Epidermal melanocyte (primary cell): ENCODE measurements at regions not wholly inside any gene's neighbourhood (a gene's known extent, or its start where the extent isn't known, plus 50 kb on each side); places are given as distances from the start of the nearest gene placed in this dataset.

Source experiments
- DNase-seq: peaks from one replicate; pipeline ENCODE4 v3.0.0; 2011; ENCODE audit warnings: low spot score; ENCODE audit not compliant: insufficient read length

GRCh38 chr1:213374369-213374768 lies 323.3 kb downstream of the RPS6KC1 start:
- DNase-seq, result peak; percentile 64

- no peak for DNase-seq
Observed at GRCh38 chr1:213375002-213375401, 324.0 kb downstream of the RPS6KC1 start.

- no peak for DNase-seq
Observed at GRCh38 chr1:213376862-213377372, 325.9 kb downstream of the RPS6KC1 start.

DNA sequence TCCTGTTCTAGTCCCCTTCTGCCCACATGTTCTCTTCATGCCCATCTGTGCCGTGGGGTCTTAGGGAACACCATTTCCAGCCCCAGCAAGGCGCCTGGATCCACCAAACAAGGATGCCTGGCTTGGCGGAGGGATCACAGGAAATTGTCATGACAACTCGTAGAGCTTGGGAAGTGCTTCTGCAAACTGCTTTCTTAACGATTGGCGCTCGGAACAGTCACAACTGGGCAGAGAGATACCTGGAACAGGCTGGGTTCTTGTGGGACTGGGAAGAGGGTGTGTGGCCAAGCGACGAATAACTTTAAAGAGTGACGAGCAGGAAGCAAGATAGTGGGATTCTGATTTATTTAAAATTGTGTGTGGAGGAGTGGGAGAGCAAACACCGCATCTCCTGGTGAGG lies 329.8 kb downstream of the RPS6KC1 start:
- DNase-seq, result no peak

DNA sequence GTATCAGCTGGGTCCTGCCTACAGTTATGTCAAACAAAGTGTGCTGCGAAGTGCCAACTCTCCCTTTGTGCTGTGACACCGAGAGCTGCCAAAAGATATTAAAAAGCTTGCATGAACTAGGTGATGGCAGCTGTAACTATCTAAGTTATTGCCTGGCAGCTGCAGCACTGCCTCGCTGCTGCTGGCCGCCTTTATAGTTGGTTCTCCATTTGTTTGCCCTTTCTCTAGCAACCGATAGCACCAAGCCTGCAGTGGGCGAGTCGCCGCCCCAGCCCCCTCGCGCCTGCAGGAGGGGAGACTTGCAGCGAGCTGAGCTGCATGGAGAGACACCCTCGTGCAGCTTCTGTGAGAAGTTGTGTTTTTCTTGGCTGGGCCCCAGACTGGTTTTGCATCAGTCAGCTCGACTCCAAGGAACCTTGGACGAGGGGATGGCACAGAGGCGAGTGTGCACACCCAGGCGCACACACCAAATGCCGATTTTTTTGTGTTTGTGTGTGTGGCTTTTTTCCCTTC lies 330.6 kb downstream of the RPS6KC1 start:
- no peak for DNase-seq

DNA sequence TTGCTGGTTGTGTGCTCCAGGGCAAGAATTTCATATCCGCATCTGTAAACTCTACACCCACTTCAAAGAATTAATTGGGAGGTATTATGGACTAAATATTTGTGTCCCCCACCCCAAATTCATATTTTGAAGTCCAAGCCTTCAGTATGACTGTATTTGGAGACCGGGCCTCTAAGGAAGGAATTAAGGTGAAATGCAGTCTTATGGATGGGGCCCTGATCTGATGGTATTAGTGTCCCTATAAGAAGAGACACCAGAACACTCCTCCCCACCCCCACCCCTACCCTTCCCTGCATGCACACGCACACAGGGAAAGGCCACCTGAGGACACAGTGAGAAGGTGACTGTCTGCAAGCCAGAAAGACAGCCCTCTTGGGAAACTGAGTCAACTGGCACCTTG lies 332.4 kb downstream of the RPS6KC1 start:
- DNase-seq, result no peak

GRCh38 chr1:213385201-213385600 lies 334.2 kb downstream of the RPS6KC1 start:
- no peak for DNase-seq

DNA sequence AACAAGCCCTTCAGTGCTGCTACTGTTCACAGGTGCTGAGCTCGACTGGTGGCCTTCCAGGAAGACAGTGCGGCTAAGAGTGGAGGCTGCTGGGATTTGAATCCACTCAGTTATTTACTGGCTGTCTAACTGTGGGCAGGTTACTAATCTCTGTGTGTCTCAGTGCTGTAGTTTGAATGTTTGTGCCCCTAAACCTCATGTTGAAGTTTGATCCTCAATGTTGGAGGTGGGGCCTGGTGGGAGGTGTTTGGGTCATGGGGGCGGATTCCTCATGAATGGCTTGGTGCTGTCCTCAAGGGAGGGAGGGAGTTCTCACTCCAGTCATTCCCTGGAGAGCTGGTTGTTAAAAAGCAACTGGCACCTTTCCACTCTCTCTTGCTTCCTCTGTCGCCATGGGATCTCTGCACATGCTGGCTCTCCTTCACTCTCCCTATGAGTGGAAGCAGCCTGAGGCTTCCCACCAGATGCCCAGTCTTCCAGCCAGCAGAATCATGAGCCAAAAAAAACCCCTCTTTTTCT lies 334.8 kb downstream of the RPS6KC1 start:
- DNase-seq, result no peak

- no peak for DNase-seq
Observed at GRCh38 chr1:213387380-213388015, 336.5 kb downstream of the RPS6KC1 start.

DNA sequence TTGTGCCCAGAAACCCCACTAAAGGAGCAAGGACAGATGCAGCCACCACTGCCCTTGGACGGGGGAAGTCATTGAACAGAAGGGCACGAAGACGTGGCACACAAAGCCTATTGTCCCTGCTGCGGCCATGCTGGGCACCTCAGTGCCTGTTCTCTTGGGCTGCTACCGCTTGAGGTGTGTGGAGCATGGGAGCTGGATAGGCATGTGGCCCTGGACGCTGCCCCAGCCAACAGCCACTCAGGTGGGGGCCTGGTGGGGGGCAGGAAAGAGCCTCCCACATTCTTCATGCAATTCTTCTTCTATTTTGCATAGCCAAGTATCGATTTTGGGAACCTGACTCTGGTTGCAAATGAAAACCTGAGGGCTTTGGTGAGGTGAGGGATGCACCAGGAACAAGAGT lies 337.2 kb downstream of the RPS6KC1 start:
- DNase-seq, result no peak

- DNase-seq, result no peak
Observed at GRCh38 chr1:213389061-213389581, 338.1 kb downstream of the RPS6KC1 start.

- no peak for DNase-seq
Observed at GRCh38 chr1:213391445-213391844, 340.4 kb downstream of the RPS6KC1 start.

GRCh38 chr1:213393860-213394259 lies 342.8 kb downstream of the RPS6KC1 start:
- no peak for DNase-seq

GRCh38 chr1:213394837-213395236 lies 343.8 kb downstream of the RPS6KC1 start:
- no peak for DNase-seq

DNA sequence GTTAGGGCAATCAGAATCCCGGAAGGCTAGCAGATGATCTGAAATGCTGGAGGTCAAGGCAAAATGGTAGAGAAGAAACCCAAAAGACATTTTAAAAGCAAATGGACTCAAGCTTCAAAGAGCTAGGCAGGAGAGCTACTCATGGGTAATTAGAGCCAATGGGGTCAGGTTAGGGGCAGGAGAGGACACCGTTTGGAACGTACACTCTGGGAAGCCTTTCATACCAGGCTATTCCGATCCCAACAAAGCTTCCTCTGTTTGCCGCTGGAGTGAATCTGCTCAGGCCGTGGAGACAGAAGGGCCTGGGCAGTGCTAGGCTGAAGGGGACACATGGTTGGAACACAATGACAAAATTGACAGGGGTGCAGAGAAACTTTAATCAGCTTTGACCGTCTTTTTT lies 346.6 kb downstream of the RPS6KC1 start:
- DNase-seq, result no peak

- DNase-seq, result no peak
Observed at GRCh38 chr1:213399695-213400094, 348.7 kb downstream of the RPS6KC1 start.

GRCh38 chr1:213409208-213409631 lies 358.2 kb downstream of the RPS6KC1 start:
- no peak for DNase-seq

- no peak for DNase-seq
Observed at GRCh38 chr1:213409971-213410370, 358.9 kb downstream of the RPS6KC1 start.

DNA sequence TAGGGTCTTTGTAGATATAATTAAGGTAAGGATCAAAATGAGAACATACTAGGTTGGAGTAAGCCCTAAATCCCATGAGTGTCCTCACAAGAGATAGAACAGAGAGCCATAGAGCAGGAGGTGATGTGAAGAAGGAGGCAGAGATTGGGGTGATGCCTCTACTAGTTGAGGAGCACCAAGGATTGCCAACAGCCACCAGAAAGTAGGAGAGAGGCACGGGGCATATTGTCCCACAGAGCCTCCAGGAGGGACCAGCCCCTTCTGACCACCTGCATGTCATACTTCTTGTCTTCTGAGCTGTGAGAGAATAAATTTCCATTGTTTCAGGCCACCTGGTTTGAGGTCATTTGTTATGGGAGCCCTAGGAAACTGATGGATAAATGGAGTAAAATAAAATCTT lies 363.3 kb downstream of the RPS6KC1 start:
- DNase-seq, result no peak

GRCh38 chr1:213414911-213415310 lies 363.9 kb downstream of the RPS6KC1 start:
- no peak for DNase-seq

DNA sequence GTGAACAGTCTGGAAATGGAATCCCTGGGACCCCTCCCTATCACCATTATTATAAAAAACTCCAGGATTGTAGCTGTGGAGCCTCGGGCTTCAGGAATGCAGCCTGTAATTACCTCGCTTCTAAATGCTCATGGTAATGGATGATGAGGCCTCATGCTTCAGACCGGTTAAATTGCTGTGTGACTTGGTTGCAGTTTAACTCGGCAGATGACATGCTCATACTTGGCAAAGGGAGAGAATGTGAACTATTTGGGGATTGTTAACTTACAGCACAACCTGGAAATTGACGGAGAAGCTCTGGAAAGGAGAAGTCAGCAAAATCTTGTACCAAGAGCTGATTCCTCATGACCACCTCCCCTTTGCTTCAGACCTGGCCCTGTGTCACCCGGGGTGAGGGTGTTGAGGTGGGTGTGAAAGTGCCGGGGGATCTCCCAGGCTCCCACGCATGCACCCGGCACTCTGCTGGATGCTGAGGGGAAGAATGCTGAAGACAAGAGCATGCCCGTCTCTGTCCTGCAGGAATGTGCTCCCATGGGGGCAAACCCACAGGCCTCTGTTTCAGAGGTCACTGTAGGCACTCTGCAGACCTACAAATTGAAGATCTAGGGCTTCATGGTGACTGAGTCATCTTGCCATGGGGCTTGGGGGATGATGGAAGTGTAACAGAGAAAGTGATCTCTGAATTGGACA lies 364.8 kb downstream of the RPS6KC1 start:
- DNase-seq, result no peak
